ENCODE measurements at regions not wholly inside any gene's neighbourhood (a gene's known extent, or its start where the extent isn't known, plus 50 kb on each side); places are given as distances from the start of the nearest gene placed in this dataset.
"Not testable (repeated sequence)": the region's sequence is repeated elsewhere in the genome, so short reads cannot be mapped to it uniquely, and the experiment has no call there.

GRCh38 chr18:59799383-59800015, 100.3 kb upstream of the PMAIP1 start:
- no peak for DNase-seq

GRCh38 chr18:59795882-59796281, 98.7 kb upstream of the CCBE1 start:
- no peak for DNase-seq

GRCh38 chr18:59792353-59792752, 95.1 kb upstream of the CCBE1 start:
- DNase-seq, result no peak

- DNase-seq, result not testable (repeated sequence)
Measured at GRCh38 chr18:59790346-59790936, 93.2 kb upstream of the CCBE1 start.

GRCh38 chr18:59788791-59789106, 91.5 kb upstream of the CCBE1 start:
- no peak for DNase-seq

- no peak for DNase-seq
Measured at GRCh38 chr18:59787998-59788790, 91.0 kb upstream of the CCBE1 start.

GRCh38 chr18:59784694-59785093, 87.5 kb upstream of the CCBE1 start:
- no peak for DNase-seq

- no peak for DNase-seq
Measured at GRCh38 chr18:59783138-59783537, 85.9 kb upstream of the CCBE1 start.

- DNase-seq, result no peak
Measured at GRCh38 chr18:59779979-59780378, 82.8 kb upstream of the CCBE1 start.

- no peak for DNase-seq
Measured at GRCh38 chr18:59778434-59778833, 81.2 kb upstream of the CCBE1 start.

GRCh38 chr18:59777636-59778035, 80.4 kb upstream of the CCBE1 start:
- no peak for DNase-seq

GRCh38 chr18:59769129-59769865, 72.1 kb upstream of the CCBE1 start:
- no peak for DNase-seq

GRCh38 chr18:59768409-59768808, 71.2 kb upstream of the CCBE1 start:
- no peak for DNase-seq

GRCh38 chr18:59767732-59768131, 70.5 kb upstream of the CCBE1 start:
- no peak for DNase-seq

- no peak for DNase-seq
Measured at GRCh38 chr18:59765343-59765742, 68.1 kb upstream of the CCBE1 start.

- no peak for DNase-seq
Measured at GRCh38 chr18:59764281-59764680, 67.1 kb upstream of the CCBE1 start.

GRCh38 chr18:59763541-59764136, 66.4 kb upstream of the CCBE1 start:
- DNase-seq, result no peak

GRCh38 chr18:59760619-59761600, 63.7 kb upstream of the CCBE1 start:
- DNase-seq, result no peak

- no peak for DNase-seq
Measured at GRCh38 chr18:59760212-59760611, 63.0 kb upstream of the CCBE1 start.

- no peak for DNase-seq
Measured at GRCh38 chr18:59758837-59759236, 61.6 kb upstream of the CCBE1 start.

GRCh38 chr18:59758106-59758505, 60.9 kb upstream of the CCBE1 start:
- DNase-seq, result no peak

GRCh38 chr18:59752666-59753065, 55.4 kb upstream of the CCBE1 start:
- DNase-seq, result no peak
